Retinal pigment epithelial cell (primary cell): ENCODE measurements at regions not wholly inside any gene's neighbourhood (a gene's known extent, or its start where the extent isn't known, plus 50 kb on each side); places are given as distances from the start of the nearest gene placed in this dataset.

Experiments used
- DNase-seq: peaks from one replicate; pipeline ENCODE4 v3.0.0-alpha.2; 2010; ENCODE audit warnings: low read depth
- H3K4me3 ChIP-seq: 2 replicates; pipeline ENCODE4 v1.5.1; 2011; ENCODE audit warnings: mild to moderate bottlenecking, low read length, control low read depth, moderate library complexity
- CTCF ChIP-seq: conservative IDR thresholded peaks from 2 replicates; pipeline ENCODE4 v1.5.1; 2011; ENCODE audit warnings: low read depth, low read length, control low read depth, inconsistent platforms

- TF ChIP-seq CTCF = no peak
- DNase-seq = no peak
- no peak overlapping the region for H3K4me3 ChIP-seq
These were observed 639.7 kb downstream of the LMO4 start for GRCh38 chr1:87968197-87968955.

- no peak overlapping the region for H3K4me3 ChIP-seq
- DNase-seq = no peak
- TF ChIP-seq CTCF = no peak
These were observed 640.4 kb downstream of the LMO4 start for GRCh38 chr1:87969040-87969439.

DNA sequence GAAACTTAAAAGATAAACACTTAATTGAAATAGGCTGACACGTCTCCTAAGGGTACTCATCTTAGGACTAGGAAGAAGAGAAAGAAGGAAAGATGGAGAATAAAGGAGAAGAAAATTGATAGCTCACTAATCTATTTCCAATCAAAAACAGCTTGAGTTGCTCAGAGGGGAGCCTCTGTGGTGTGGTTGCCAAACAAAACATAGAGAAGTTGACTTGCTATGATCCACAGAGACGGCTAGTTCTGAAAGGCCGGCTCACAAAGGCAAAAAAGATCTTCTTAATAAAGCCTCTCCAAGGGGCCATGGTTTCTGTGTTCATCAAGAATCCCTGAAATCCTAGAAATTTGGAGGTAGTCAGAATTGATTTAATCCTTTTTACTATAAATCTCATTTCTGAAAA, 644.1 kb downstream of the LMO4 start:
- no peak overlapping the region for H3K4me3 ChIP-seq
- no peak for DNase-seq
- TF ChIP-seq CTCF = no peak

- no peak for TF ChIP-seq CTCF
- DNase-seq = no peak
- H3K4me3 ChIP-seq = no peak overlapping the region
These were observed 645.2 kb downstream of the LMO4 start for GRCh38 chr1:87973896-87974295.

DNA sequence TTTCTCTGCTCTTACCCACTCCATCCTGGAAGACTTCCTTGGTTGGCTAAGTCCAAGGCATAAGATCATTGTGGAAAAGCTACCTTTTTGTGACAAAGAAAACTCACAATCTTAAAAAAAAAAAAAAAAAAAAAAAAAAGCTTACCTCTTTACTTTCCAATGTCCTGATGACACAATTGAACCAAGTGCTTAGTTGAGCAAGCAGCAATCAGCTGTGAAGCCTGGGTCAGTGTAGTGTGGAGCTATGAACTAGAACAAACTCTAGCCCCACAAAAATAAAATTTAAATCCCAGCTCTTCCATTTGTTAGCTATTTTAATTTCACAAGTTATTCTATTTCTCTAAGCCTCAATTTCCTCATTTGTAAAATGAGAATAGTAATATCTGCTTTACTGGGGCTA, 647.6 kb downstream of the LMO4 start:
- no peak for TF ChIP-seq CTCF
- DNase-seq = no peak

GRCh38 chr1:87977145-87977544, 648.5 kb downstream of the LMO4 start:
- no peak for DNase-seq
- no peak overlapping the region for H3K4me3 ChIP-seq
- TF ChIP-seq CTCF = no peak

More for the DNA sequence above, 647.6 kb downstream of the LMO4 start:
- no peak overlapping the region for H3K4me3 ChIP-seq

DNA sequence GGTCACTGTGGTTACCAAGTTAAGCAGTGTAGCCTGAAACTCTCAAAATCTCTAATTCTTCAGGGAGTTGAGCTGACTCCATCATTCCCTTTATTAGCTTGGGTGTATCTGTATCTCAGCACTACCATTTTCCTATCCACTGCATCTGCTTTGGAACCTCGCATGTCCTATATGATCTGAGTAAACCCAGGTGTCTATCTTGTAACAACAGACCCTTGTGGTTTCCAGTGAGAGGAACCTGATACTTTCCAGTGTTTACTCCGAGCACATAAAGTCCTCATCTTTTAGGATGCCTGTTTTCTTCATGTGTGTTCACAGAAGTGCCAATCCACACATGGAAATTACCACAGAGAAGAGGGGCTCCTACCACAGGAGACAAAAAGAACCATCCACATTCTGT, 650.4 kb downstream of the LMO4 start:
- no peak for TF ChIP-seq CTCF
- no peak for DNase-seq
- no peak overlapping the region for H3K4me3 ChIP-seq
